CD4-positive, alpha-beta T cell treated with Interleukin-15 for 4 hours (primary cell): ENCODE measurements at regions not wholly inside any gene's neighbourhood (a gene's known extent, or its start where the extent isn't known, plus 50 kb on each side); places are given as distances from the start of the nearest gene placed in this dataset.

Experiments
- DNase-seq: peaks from one replicate; pipeline ENCODE4 v3.0.0-alpha.2; 2020; ENCODE audit warnings: low spot score

GRCh38 chr14:95442016-95442632, 74.3 kb downstream of the SYNE3 start:
- DNase-seq, result no peak

GRCh38 chr14:95440951-95441350, 75.5 kb downstream of the SYNE3 start:
- DNase-seq, result no peak

- no peak for DNase-seq
These were observed 76.0 kb downstream of the SYNE3 start for GRCh38 chr14:95440496-95440895.

GRCh38 chr14:95439881-95440280, 76.6 kb downstream of the SYNE3 start:
- DNase-seq, result no peak

- no peak for DNase-seq
These were observed 78.7 kb downstream of the SYNE3 start for GRCh38 chr14:95437715-95438114.

GRCh38 chr14:95436354-95436753, 80.1 kb downstream of the SYNE3 start:
- no peak for DNase-seq

- DNase-seq, result no peak
These were observed 82.3 kb downstream of the SYNE3 start for GRCh38 chr14:95434121-95434520.

GRCh38 chr14:95433094-95433478, 83.4 kb downstream of the SYNE3 start:
- no peak for DNase-seq

GRCh38 chr14:95432144-95433093, 84.0 kb downstream of the SYNE3 start:
- DNase-seq, result no peak

GRCh38 chr14:95431199-95432143, 85.0 kb downstream of the SYNE3 start:
- no peak for DNase-seq

GRCh38 chr14:95428557-95428956, 87.9 kb downstream of the SYNE3 start:
- no peak for DNase-seq

- DNase-seq, result no peak
These were observed 90.4 kb downstream of the SYNE3 start for GRCh38 chr14:95426116-95426475.

GRCh38 chr14:95425369-95426115, 90.9 kb downstream of the SYNE3 start:
- DNase-seq, result no peak

- DNase-seq, result no peak
These were observed 91.9 kb downstream of the SYNE3 start for GRCh38 chr14:95424529-95424928.

- no peak for DNase-seq
These were observed 94.7 kb downstream of the SYNE3 start for GRCh38 chr14:95421741-95422140.

- DNase-seq, result no peak
These were observed 96.4 kb downstream of the SYNE3 start for GRCh38 chr14:95420060-95420459.

GRCh38 chr14:95419569-95419968, 96.9 kb downstream of the SYNE3 start:
- DNase-seq, result no peak

- DNase-seq, result no peak
These were observed 97.6 kb downstream of the SYNE3 start for GRCh38 chr14:95418858-95419257.

GRCh38 chr14:95417492-95417891, 97.8 kb upstream of the CLMN start:
- DNase-seq, result no peak

- DNase-seq, result no peak
These were observed 96.3 kb upstream of the CLMN start for GRCh38 chr14:95415993-95416392.

GRCh38 chr14:95413289-95414215, 93.8 kb upstream of the CLMN start:
- DNase-seq, result no peak
